Prostate gland (tissue), 2 donors: ENCODE measurements at regions not wholly inside any gene's neighbourhood (a gene's known extent, or its start where the extent isn't known, plus 50 kb on each side); places are given as distances from the start of the nearest gene placed in this dataset.

Experiments used
- DNase-seq: peaks from one replicate; pipeline ENCODE4 v3.0.0-alpha.2; 2019; ENCODE audit warnings: low spot score
- H3K27ac ChIP-seq, 2 donors: fragments of 200-600 bp; sonication (generic); 2 replicates each; pipeline ENCODE4 v1.5.1; 2017 to 2019
- H3K27me3 ChIP-seq: fragments of 200-600 bp; sonication (generic); replicated peaks from 2 replicates; pipeline ENCODE4 v1.5.1; 2019; ENCODE audit not compliant: insufficient read depth
- H3K36me3 ChIP-seq, 2 donors: fragments of 200-600 bp; sonication (generic); 1 replicate in 1 of 2; 2 replicates in 1 of 2; pipeline versions ENCODE4 v1.5.1 to v1.8.1; 2017 to 2019
- H3K4me1 ChIP-seq: fragments of 200-600 bp; sonication (generic); replicated peaks from 2 replicates; pipeline ENCODE4 v1.5.1; 2019
- H3K4me3 ChIP-seq, 2 donors: fragments of 200-600 bp; sonication (generic); 2 replicates each; pipeline ENCODE4 v1.5.1; 2017 to 2019
- H3K9me3 ChIP-seq: fragments of 200-600 bp; sonication (generic); 2 replicates; pipeline ENCODE4 v1.5.1; 2017
- POLR2A ChIP-seq: fragments of 450-650 bp; IDR thresholded peaks from one replicate; pipeline ENCODE4 v1.6.1; 2016; ENCODE audit warnings: antibody characterized with exemption, mild to moderate bottlenecking
- WGBS: methylation state at CpG from one replicate; pipeline ENCODE4 v1.1.5; 2018; 5-methylcytosine and 5-hydroxymethylcytosine counted together
- intact Hi-C: fragments of 100-400 bp; cut with DNase I; formaldehyde crosslinking; loops from one replicate; pipeline ENCODE4 v1.14.2; 2022
- TF ChIP-seq, protein P1 (sequence below), 4 experiments: fragments of 200-600 bp in 2 of 4; fragments of 450-650 bp in 2 of 4; sonication (generic) in 2 of 4; IDR thresholded peaks; 1 replicate in 3 of 4; 2 replicates in 1 of 4; pipeline ENCODE4 v1.5.1; 2016 to 2019; ENCODE audit warnings: antibody characterized with exemption in 4 of 4, mild to moderate bottlenecking in 2 of 4, moderate library complexity in 2 of 4

DNA sequence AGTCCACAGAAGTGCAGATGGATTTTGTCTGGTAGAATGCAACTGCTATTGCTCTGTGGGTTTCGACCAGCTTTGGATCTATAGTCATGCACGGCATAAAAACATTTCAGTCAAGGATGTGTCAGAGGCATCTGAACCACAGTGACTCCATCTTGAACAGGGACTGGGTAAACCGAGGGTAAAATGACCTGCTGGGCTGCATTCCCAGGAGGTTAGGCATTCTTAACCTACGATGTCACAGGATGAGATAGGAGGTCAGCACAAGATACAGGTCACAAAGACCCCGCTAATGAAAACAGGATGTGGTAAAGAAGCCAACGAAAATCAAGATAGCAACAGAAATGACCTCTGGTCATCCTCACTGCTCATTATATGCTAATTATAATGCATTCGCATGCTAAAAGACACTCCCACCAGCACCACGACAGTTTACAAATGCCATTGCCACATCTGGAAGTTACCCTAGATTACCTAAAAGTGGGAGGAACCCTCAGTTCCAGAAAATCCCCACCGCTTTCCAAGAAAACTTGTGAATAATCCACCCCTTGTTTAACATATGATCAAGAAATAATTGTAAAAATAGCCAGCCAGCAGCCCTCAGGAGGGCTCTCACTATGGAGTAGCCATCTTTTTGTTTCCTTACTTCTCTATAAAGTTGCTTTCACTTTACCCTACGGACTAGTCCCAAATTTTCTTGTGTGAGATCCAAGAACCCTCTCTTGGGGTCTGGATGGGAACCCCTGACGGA, 50.7 kb upstream of the CPXM2 start:
- intact Hi-C loops = no loop called here
- TF ChIP-seq POLR2A = no peak
- TF ChIP-seq, protein P1, sequence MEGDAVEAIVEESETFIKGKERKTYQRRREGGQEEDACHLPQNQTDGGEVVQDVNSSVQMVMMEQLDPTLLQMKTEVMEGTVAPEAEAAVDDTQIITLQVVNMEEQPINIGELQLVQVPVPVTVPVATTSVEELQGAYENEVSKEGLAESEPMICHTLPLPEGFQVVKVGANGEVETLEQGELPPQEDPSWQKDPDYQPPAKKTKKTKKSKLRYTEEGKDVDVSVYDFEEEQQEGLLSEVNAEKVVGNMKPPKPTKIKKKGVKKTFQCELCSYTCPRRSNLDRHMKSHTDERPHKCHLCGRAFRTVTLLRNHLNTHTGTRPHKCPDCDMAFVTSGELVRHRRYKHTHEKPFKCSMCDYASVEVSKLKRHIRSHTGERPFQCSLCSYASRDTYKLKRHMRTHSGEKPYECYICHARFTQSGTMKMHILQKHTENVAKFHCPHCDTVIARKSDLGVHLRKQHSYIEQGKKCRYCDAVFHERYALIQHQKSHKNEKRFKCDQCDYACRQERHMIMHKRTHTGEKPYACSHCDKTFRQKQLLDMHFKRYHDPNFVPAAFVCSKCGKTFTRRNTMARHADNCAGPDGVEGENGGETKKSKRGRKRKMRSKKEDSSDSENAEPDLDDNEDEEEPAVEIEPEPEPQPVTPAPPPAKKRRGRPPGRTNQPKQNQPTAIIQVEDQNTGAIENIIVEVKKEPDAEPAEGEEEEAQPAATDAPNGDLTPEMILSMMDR (IDR thresholded peaks at IDR 0.05) = no peak
- no peak overlapping the region for H3K27ac ChIP-seq
- no peak overlapping the region for H3K4me3 ChIP-seq
- WGBS = 70% methylated on average over 11 of the region's 11 CpGs
- no peaks in the 10 kb centered on the region for H3K36me3 ChIP-seq
- no peak for DNase-seq
- H3K27me3 ChIP-seq = peaks cover 2% of the 10 kb centered on the region
- H3K9me3 ChIP-seq = no peaks in the 10 kb centered on the region
- H3K4me1 ChIP-seq = no peaks in the 10 kb centered on the region
